Stimulated activated CD4-positive, alpha-beta T cell treated with anti-CD3 and anti-CD28 coated beads, Interleukin-12 subunit alpha, Interleukin-12 subunit beta, amount 100 ng/mL, for 24 hours (primary cell): ENCODE measurements at regions not wholly inside any gene's neighbourhood (a gene's known extent, or its start where the extent isn't known, plus 50 kb on each side); places are given as distances from the start of the nearest gene placed in this dataset.

Source experiments
- DNase-seq, 2 experiments: peaks; one replicate each; pipeline ENCODE4 v3.0.0-alpha.2; 2020; ENCODE audit warnings: low read depth in 2 of 2

- DNase-seq, result no peak
Observed at GRCh38 chr2:239883326-239884050, 141.7 kb downstream of the NDUFA10 start.

- DNase-seq, result no peak
Observed at GRCh38 chr2:239882781-239883180, 142.4 kb downstream of the NDUFA10 start.

GRCh38 chr2:239882331-239882732 is 142.8 kb downstream of the NDUFA10 start:
- DNase-seq, result peak; percentile 6 to 50

GRCh38 chr2:239881561-239882320 is 143.4 kb downstream of the NDUFA10 start:
- DNase-seq, result no peak

- no peak for DNase-seq
Observed at GRCh38 chr2:239881031-239881471, 144.1 kb downstream of the NDUFA10 start.

GRCh38 chr2:239880396-239880795 is 144.7 kb downstream of the NDUFA10 start:
- DNase-seq, result no peak

- DNase-seq, result no peak
Observed at GRCh38 chr2:239879423-239880084, 145.6 kb downstream of the NDUFA10 start.

- DNase-seq, result no peak
Observed at GRCh38 chr2:239878686-239879085, 146.5 kb downstream of the NDUFA10 start.

GRCh38 chr2:239876948-239877289 is 148.2 kb downstream of the NDUFA10 start:
- DNase-seq, result no peak

- no peak for DNase-seq
Observed at GRCh38 chr2:239876271-239876947, 148.7 kb downstream of the NDUFA10 start.

- no peak for DNase-seq
Observed at GRCh38 chr2:239874636-239875356, 150.3 kb downstream of the NDUFA10 start.

- no peak for DNase-seq
Observed at GRCh38 chr2:239873656-239874635, 151.2 kb downstream of the NDUFA10 start.

GRCh38 chr2:239871481-239872435 is 153.4 kb downstream of the NDUFA10 start:
- DNase-seq, result no peak

GRCh38 chr2:239870863-239871262 is 154.3 kb downstream of the NDUFA10 start:
- DNase-seq, result no peak

GRCh38 chr2:239870276-239870675 is 154.9 kb downstream of the NDUFA10 start:
- no peak for DNase-seq

- DNase-seq, result no peak
Observed at GRCh38 chr2:239869272-239870155, 155.6 kb downstream of the NDUFA10 start.

GRCh38 chr2:239868556-239869181 is 156.5 kb downstream of the NDUFA10 start:
- DNase-seq, result no peak

- DNase-seq, result no peak
Observed at GRCh38 chr2:239866778-239867177, 158.4 kb downstream of the NDUFA10 start.
